ENCODE measurements at regions not wholly inside any gene's neighbourhood (a gene's known extent, or its start where the extent isn't known, plus 50 kb on each side); places are given as distances from the start of the nearest gene placed in this dataset.

GRCh38 chr9:129357773-129358245 lies 179.7 kb upstream of the IER5L start:
- H4K20me1 ChIP-seq (ENCODE audit: control insufficient read depth, insufficient read depth, low read depth, low read length): no peaks in the 10 kb centered on the region
- H3K4me1 ChIP-seq (ENCODE audit: control insufficient read depth, low read length): peaks cover 6% of the 10 kb centered on the region
- no peak overlapping the region for H3K4me2 ChIP-seq (ENCODE audit: low read length)
- TF ChIP-seq CTCF (IDR thresholded peaks at IDR 0.05; ENCODE audit: low read depth, low read length, poor library complexity, severe bottlenecking): no peak
- TF ChIP-seq EZH2phosphoT487 (IDR thresholded peaks at IDR 0.05; ENCODE audit: borderline replicate concordance, low read length): no peak
- no peaks in the 10 kb centered on the region for H3K9me2 ChIP-seq (replicated peaks; ENCODE audit: control insufficient read depth, low read length)
- H3K36me3 ChIP-seq (ENCODE audit: control insufficient read depth, low read length): no peaks in the 10 kb centered on the region
- no peaks in the 10 kb centered on the region for H3F3A ChIP-seq (ENCODE audit: control insufficient read depth, insufficient read depth)
- no peaks in the 10 kb centered on the region for H3K9me3 ChIP-seq (ENCODE audit: control insufficient read depth, insufficient read depth, low read length)
- no peak overlapping the region for H3K4me3 ChIP-seq (ENCODE audit: low read length)
- no peaks in the 10 kb centered on the region; the same call in 1 of the 2 replicates for H3K27me3 ChIP-seq (ENCODE audit: control insufficient read depth, low read length)
- no peaks in the 10 kb centered on the region for H3K79me2 ChIP-seq (ENCODE audit: control insufficient read depth, low read length)
- no peak overlapping the region for H3K27ac ChIP-seq (ENCODE audit: low read depth, low read length)

GRCh38 chr9:129356871-129357772 lies 179.1 kb upstream of the IER5L start:
- no peaks in the 10 kb centered on the region for H3F3A ChIP-seq (ENCODE audit: control insufficient read depth, insufficient read depth)
- H3K4me2 ChIP-seq (ENCODE audit: low read length): no peak overlapping the region
- H3K4me1 ChIP-seq (ENCODE audit: control insufficient read depth, low read length): peaks cover under 1% of the 10 kb centered on the region
- H3K9me2 ChIP-seq (replicated peaks; ENCODE audit: control insufficient read depth, low read length): no peaks in the 10 kb centered on the region
- H3K27me3 ChIP-seq (ENCODE audit: control insufficient read depth, low read length): no peaks in the 10 kb centered on the region; the same call in 1 of the 2 replicates
- no peaks in the 10 kb centered on the region for H3K79me2 ChIP-seq (ENCODE audit: control insufficient read depth, low read length)
- no peak overlapping the region for H3K27ac ChIP-seq (ENCODE audit: low read depth, low read length)
- H4K20me1 ChIP-seq (ENCODE audit: control insufficient read depth, insufficient read depth, low read depth, low read length): no peaks in the 10 kb centered on the region
- H3K4me3 ChIP-seq (ENCODE audit: low read length): no peak overlapping the region
- no peaks in the 10 kb centered on the region for H3K36me3 ChIP-seq (ENCODE audit: control insufficient read depth, low read length)
- TF ChIP-seq EZH2phosphoT487 (IDR thresholded peaks at IDR 0.05; ENCODE audit: borderline replicate concordance, low read length) (no peak), CTCF (IDR thresholded peaks at IDR 0.05; ENCODE audit: low read depth, low read length, poor library complexity, severe bottlenecking) (no peak)
- no peaks in the 10 kb centered on the region for H3K9me3 ChIP-seq (ENCODE audit: control insufficient read depth, insufficient read depth, low read length)

GRCh38 chr9:129355631-129356030 lies 177.6 kb upstream of the IER5L start:
- no peaks in the 10 kb centered on the region for H4K20me1 ChIP-seq (ENCODE audit: control insufficient read depth, insufficient read depth, low read depth, low read length)
- no peaks in the 10 kb centered on the region; the same call in 1 of the 2 replicates for H3K27me3 ChIP-seq (ENCODE audit: control insufficient read depth, low read length)
- no peaks in the 10 kb centered on the region for H3K36me3 ChIP-seq (ENCODE audit: control insufficient read depth, low read length)
- H3K4me1 ChIP-seq (ENCODE audit: control insufficient read depth, low read length): no peaks in the 10 kb centered on the region
- H3F3A ChIP-seq (ENCODE audit: control insufficient read depth, insufficient read depth): no peaks in the 10 kb centered on the region
- H3K4me3 ChIP-seq (ENCODE audit: low read length): no peak overlapping the region
- H3K4me2 ChIP-seq (ENCODE audit: low read length): no peak overlapping the region
- no peaks in the 10 kb centered on the region for H3K79me2 ChIP-seq (ENCODE audit: control insufficient read depth, low read length)
- no peak overlapping the region for H3K27ac ChIP-seq (ENCODE audit: low read depth, low read length)
- TF ChIP-seq EZH2phosphoT487 (IDR thresholded peaks at IDR 0.05; ENCODE audit: borderline replicate concordance, low read length) (no peak), CTCF (IDR thresholded peaks at IDR 0.05; ENCODE audit: low read depth, low read length, poor library complexity, severe bottlenecking) (no peak)
- H3K9me2 ChIP-seq (replicated peaks; ENCODE audit: control insufficient read depth, low read length): no peaks in the 10 kb centered on the region
- H3K9me3 ChIP-seq (ENCODE audit: control insufficient read depth, insufficient read depth, low read length): no peaks in the 10 kb centered on the region

Measured in DOHH2 (cell line).